Stimulated activated CD4-positive, alpha-beta T cell treated with anti-CD3 and anti-CD28 coated beads, Interleukin-2, amount 100 ng/mL, for 48 hours (primary cell): ENCODE measurements at regions not wholly inside any gene's neighbourhood (a gene's known extent, or its start where the extent isn't known, plus 50 kb on each side); places are given as distances from the start of the nearest gene placed in this dataset.
"Not testable (repeated sequence)": the region's sequence is repeated elsewhere in the genome, so short reads cannot be mapped to it uniquely, and the experiment has no call there.

ENCODE experiments used
- DNase-seq, 2 donors: peaks; one replicate each; pipeline ENCODE4 v3.0.0-alpha.2; 2020

DNA sequence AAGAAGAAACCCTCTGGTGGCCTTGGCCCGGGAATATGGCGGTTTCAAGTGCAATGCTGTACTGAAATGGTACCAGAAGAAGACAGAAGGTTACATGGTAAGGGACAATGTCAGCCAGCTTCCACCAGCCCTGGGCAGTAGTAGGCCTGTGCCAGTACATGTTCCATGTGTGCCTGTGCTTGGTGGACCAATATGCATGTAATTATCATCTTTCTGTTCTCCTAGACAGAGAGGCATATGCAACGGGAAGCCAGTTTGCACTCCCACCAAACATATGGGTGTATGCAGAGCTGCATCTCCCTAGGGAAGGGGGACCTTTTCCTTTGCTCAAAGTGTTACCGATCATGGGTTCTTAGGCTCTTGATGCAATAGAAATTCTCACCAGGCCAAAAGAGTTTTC, 80.9 kb upstream of the ADORA2B start:
- DNase-seq: not testable (repeated sequence)

DNA sequence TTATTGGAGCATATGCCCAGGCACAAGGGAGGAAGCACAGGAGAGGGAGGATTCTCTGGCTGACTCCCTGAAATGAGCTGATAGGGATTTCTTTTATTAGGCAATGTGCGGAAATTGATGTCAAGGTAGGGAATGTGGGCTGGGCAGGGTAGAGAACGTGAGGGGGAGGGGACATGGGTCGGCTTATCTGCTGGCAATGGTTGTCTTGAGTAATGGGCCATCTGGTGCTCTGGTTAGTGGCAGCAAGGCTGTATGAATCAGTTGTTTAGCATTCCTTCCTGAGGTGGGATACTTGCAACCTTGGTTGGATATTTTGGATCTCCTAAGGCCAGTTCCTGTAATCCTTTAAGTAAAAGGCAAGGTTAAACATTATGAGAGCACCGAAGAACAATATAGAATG, 80.5 kb upstream of the ADORA2B start:
- not testable (repeated sequence) for DNase-seq

DNA sequence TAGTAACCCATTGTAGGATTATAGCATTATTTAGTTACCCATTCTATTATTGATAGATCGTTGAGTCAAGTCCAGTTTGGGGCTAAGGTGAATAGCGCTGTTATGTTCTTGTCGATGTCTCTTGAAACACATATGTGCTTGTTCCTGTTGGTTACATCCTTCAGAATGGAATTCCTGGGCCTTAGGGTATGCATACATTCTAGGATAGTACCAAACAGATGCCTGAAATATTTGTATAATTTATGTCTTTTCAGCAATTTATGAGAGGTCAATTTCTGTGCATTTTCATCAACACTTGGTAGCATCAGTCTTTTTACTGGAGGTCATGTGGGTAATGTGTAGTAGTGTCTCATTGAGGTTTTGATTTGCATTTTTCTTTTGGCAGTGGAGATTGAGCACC, 78.9 kb upstream of the ADORA2B start:
- DNase-seq: not testable (repeated sequence)

GRCh38 chr17:15867331-15867730, 77.6 kb upstream of the ADORA2B start:
- DNase-seq: not testable (repeated sequence)

DNA sequence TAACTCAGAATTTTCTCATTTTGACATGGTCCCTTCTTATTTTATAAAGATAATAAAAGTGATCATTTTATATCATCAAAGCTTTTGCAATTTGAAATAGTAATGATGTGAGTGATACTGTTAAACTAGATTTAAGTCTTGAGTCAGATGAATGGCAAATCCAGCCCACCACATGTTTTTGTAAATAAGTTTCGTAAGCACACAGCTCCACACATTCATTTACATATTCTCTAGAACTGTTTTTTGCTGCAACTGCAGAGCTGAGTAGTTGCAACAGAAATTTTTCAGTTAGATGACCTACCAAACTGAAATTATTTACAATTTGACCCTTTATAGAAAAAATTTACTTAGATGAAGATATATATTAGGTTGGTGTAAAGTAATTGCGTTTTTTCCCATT, 75.1 kb upstream of the ADORA2B start:
- not testable (repeated sequence) for DNase-seq

GRCh38 chr17:15872677-15873076, 72.3 kb upstream of the ADORA2B start:
- DNase-seq: not testable (repeated sequence)

DNA sequence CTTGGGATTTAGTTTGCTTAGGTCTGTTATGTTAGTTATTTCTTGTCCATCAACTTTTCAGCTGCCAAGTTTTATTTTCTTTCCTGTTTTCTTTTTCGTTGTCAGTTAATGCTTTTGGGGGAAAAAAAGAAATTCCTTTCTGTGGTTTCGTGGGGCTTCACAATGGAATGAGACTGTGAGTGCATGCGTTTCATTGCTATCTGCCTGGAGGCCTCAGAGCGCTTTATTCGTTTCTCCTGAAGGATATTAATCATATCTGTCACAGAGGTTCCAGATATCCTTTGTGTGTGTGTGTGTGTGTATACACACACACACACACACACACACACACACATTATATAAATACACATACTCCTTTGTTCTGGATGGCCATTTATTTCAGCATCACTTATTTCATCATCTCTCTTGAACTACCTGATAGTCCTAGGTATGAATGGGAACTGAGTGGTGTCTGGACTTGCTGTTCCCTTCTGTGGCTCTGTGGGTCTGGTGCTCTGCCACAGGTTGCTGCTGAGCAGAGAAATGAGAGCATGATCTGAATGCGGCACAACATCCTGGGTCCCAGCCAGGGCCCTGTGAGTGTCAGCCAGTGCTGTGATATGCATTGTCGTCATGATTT, 66.9 kb upstream of the ADORA2B start:
- not testable (repeated sequence) for DNase-seq

DNA sequence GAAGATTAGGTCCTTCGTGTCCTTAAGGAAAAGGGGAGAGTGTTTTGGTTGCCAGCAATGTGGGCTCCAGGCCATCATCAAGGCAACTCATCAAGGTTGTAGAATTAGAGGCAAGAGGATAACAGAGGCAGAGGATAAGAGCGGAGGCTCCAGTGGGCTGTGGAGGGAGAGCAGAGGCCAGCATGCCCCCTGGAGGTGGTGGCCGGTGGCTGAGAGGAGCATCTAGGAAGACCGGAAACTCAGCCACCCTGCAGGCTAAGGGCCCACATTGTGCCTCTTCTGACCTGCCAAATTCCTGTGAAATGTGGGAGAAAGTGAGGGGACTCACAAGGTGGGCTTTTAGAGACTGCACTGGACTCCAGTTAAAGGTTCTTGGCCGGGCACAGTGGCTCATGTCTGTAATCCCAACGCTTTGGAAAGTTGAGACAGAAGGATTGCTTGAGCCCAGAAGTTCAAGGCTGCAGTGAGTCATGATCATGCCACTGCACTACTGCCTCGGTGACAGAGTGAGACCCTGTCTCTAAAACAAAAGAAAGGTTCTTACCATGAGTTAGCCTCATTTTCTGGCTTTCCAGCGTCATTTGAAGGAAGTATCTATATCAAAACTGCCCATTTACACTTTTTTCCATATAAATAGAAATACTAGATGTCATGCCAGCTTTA, 62.7 kb upstream of the ADORA2B start:
- DNase-seq: no peak

DNA sequence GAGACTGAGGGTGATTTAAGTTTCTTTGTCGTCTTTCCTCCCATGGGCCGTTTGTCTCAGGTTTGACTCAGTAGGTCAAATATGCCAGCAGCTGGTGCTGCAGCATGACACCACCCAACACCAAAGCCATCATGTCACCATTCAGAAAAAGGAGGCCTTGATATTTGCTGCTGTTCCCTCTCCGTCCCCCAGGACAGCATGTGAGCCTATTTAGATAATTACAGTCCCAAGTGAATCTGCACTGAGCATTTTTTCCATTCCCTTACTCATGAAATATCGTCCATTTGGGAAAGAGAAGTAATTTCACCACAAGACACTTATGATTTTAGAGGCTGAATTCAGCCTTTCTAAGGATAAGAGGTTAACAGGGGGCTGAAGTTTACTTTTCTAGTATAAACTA, 62.2 kb upstream of the ADORA2B start:
- DNase-seq: no peak

DNA sequence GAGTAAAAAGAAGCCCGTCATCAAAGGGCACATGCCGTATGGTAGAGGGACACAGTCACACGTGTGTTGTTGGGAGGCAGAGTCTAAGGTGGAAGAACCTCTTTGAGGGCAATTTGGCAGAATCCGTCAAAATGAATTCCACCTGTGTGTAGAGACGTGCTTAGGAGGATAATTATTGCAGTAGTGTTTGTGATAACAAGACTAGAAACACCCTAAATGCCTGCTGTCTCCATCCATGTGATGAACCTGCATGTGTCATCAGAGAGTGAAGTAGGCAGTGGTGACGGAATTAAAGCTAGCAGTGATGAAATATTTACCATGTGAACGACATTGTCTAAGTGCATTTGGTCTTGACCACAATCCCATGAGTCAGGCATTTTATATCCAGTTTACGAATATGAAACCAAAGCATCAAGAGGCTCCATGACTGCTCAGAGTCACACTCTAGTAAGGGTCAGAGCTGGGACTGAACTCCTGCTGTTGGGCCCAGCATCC, 61.3 kb upstream of the ADORA2B start:
- DNase-seq: no peak

GRCh38 chr17:15884731-15885130, 60.2 kb upstream of the ADORA2B start:
- no peak for DNase-seq

GRCh38 chr17:15885770-15886169, 59.2 kb upstream of the ADORA2B start:
- DNase-seq: no peak

DNA sequence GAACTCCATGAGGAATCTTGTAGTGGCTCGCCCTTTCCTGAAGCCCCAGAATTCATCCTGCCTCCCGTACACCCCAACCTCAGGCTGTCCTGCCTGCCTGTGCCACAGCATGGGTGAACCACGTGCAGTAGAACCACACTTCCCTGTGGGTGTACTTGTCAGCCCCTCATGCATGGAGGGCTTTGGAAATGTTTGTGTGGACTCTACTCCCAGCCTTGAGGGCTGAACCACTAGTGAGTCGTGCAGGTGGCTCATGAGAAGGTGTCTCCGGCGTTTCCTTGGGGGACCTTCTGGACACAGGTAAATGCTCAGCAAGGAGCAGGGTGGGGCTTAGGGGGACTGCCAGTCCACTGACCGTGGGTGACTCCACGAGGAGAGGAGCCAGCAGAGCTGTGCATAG, 58.7 kb upstream of the ADORA2B start:
- DNase-seq: no peak

GRCh38 chr17:15886804-15887203, 58.1 kb upstream of the ADORA2B start:
- DNase-seq: no peak

DNA sequence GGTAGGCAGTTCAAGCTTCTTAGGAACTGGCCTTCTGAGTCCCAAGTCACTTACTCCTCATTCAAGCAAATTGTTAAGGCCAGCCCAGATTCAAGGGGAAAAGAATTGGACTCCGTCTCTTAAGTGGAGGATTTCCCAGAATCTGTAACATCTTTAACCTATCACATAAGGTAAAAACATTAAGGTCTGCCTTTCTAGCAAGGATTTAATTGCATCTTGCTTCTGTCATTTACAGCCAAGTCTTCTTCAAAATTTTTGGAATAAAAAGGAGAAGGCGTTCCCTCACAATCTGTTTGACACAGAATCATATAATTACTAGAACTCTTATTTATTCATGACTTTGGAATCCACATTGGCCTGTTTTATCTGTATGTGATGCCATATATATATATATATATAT, 56.5 kb upstream of the ADORA2B start:
- DNase-seq: no peak

DNA sequence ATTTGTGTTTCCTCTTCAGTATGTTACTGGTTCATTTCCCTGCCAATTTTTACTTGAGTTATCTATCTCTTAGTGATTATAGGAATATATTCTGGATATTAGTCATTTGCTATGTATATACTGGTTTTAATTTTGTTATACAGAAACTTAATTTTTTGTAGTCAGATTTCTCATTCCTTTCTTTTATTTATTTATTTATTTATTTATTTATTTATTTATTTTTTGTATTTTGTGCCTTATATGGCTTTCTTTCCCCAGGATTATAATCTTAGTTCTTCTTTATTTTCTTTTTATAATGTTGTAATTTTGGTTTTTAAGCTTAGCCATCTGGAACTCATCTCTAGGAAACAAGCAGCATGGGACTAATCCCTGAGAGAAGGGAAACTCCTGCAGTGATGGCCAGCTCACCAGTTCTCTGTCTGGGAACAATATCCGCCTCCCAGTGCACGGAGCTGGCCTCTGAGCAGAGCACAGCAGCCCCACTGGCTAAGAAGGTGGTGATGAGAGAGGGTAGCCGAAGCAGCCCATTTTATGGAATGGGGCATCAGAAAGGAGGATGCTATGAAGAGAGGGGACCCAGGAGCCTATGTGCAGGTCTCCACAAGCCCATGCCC, 54.5 kb upstream of the ADORA2B start:
- no peak for DNase-seq

DNA sequence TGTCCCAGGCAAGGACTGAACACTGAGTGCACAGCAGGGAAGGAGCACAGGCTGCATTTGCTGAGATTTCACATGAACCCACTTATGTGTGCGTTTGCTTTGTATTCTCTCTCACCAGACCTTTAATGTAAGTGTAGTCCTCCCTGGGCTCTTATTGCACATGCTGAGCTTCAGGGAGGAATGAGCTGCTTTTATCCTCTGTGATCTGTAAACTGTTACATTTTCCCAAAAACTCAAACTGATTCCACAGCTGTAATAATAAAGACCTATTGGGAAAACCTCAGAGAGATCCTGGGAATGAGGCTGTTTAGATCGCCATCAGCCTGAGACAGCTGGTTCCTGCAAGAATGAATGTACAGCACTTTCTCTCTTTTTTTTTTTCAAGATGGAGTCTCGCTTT, 53.6 kb upstream of the ADORA2B start:
- no peak for DNase-seq

DNA sequence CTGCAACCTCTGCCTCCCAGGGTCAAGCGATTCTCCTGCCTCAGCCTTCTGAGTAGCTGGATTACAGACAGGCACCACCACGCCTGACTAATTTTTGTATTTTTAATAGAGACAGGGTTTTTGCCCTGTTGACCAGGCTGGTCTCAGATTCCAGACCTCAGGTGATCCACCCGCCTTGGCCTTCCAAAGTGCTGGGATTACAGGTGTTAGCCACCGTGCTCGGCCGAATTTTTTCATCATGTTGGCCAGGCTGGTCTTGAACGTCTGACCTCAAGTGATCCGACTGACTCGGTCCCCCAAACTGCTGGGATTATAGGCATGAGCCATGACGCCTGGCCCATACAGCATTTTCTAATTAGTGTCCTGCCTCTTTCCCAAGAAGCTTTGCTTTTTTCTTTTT, 52.7 kb upstream of the ADORA2B start:
- no peak for DNase-seq

GRCh38 chr17:15892731-15893657, 51.9 kb upstream of the ADORA2B start:
- DNase-seq: no peak

GRCh38 chr17:15893658-15894024, 51.3 kb upstream of the ADORA2B start:
- no peak for DNase-seq

DNA sequence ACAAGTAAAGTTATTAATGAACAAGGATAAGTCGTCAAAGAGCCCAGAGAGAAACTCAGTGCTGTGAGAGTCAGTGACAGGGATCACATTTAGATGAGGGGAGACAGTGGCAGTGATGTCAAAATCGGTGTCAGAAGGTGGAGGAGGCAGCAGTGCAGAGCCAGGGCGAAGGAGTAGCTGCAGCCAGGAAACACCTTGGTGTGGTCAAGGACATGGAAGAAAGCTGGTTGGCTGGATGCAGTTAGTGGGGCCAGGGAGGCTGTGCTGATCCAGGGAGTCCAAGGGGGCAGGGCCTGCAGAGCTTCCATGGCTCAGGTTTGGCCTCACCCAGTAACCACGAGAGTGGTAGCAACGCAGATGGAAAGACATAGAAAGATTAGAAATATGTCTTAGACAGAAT, 50.7 kb upstream of the ADORA2B start:
- DNase-seq: no peak

GRCh38 chr17:15894913-15895658, 49.8 kb upstream of the ADORA2B start:
- no peak for DNase-seq
